ENCODE measurements at regions not wholly inside any gene's neighbourhood (a gene's known extent, or its start where the extent isn't known, plus 50 kb on each side); places are given as distances from the start of the nearest gene placed in this dataset.

DNA sequence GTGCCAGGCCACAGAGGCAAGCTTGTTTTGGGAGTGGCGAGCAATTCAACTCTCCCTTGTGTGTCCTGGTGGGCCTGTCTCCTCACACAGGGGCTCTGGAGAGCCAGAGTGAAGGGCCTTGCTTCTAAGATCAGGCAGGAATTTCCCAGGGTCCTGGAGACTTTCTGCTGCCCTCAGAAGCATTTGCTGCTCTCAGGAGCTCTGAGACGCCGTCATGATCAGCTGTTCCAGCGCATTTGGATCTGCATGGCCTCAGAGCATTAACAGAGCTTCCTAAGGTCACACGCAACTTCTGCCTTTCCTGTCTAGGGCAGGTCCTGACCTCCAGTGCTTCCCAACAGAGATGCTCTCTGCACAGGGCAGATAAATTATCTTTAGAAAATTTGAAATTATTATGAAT is 52.2 kb upstream of the C10orf90 start:
- 66 to 86% methylated on average over 4 to 5 of the region's 5 CpGs for WGBS, 2 donors
- DNase-seq (no peak), ATAC-seq (ENCODE audit: low FRiP score in 2 of 2) (no peak)

DNA sequence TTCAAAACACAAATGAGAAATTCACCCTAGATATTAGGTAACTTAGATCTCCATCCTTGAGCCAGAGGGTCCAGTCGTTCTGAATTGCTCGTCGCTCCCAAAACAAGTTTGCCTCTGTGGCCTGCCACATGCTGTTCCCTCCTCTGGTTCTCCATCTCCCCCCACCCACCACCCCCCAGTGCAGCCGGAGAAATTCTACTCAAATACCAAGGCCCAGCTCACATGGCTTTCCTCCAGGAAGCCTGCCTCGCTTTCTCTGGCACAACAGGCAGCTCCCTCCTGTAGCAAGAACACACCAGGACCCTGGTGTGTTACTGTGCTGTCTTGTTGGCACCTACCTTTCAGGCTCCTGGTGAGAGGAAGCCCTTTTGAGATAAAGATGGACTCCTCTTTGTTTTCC is 52.7 kb upstream of the C10orf90 start:
- 85 to 92% methylated on average over 5 of the region's 5 CpGs for WGBS, 2 donors
- Histone ChIP-seq H3K4me1 (no peaks in the 10 kb centered on the region), H3K27ac (no peak overlapping the region), H3K9me3 (no peaks in the 10 kb centered on the region), H3K36me3 (no peaks in the 10 kb centered on the region), H3K27me3 (no peaks in the 10 kb centered on the region), H3K4me3 (no peak overlapping the region)
- no peak for DNase-seq
- no peak for TF ChIP-seq POLR2AphosphoS5 (IDR thresholded peaks at IDR 0.05)
- TF ChIP-seq, protein P1, sequence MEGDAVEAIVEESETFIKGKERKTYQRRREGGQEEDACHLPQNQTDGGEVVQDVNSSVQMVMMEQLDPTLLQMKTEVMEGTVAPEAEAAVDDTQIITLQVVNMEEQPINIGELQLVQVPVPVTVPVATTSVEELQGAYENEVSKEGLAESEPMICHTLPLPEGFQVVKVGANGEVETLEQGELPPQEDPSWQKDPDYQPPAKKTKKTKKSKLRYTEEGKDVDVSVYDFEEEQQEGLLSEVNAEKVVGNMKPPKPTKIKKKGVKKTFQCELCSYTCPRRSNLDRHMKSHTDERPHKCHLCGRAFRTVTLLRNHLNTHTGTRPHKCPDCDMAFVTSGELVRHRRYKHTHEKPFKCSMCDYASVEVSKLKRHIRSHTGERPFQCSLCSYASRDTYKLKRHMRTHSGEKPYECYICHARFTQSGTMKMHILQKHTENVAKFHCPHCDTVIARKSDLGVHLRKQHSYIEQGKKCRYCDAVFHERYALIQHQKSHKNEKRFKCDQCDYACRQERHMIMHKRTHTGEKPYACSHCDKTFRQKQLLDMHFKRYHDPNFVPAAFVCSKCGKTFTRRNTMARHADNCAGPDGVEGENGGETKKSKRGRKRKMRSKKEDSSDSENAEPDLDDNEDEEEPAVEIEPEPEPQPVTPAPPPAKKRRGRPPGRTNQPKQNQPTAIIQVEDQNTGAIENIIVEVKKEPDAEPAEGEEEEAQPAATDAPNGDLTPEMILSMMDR (IDR thresholded peaks at IDR 0.05) = no peak
- no peak for TF ChIP-seq POLR2A (IDR thresholded peaks at IDR 0.05)
- no peak for TF ChIP-seq EP300 (IDR thresholded peaks at IDR 0.05)
- no peak for ATAC-seq (ENCODE audit: low FRiP score in 2 of 2)

More for the DNA sequence above, 52.2 kb upstream of the C10orf90 start:
- H3K36me3 ChIP-seq = no peaks in the 10 kb centered on the region
- H3K27ac ChIP-seq = no peak overlapping the region
- no peaks in the 10 kb centered on the region for H3K27me3 ChIP-seq
- H3K4me3 ChIP-seq = no peak overlapping the region
- no peaks in the 10 kb centered on the region for H3K9me3 ChIP-seq
- TF ChIP-seq EP300 (IDR thresholded peaks at IDR 0.05) = no peak
- TF ChIP-seq, protein P1 (IDR thresholded peaks at IDR 0.05) = no peak
- TF ChIP-seq POLR2AphosphoS5 (IDR thresholded peaks at IDR 0.05) = no peak
- TF ChIP-seq POLR2A (IDR thresholded peaks at IDR 0.05) = no peak
- no peaks in the 10 kb centered on the region for H3K4me1 ChIP-seq

DNA sequence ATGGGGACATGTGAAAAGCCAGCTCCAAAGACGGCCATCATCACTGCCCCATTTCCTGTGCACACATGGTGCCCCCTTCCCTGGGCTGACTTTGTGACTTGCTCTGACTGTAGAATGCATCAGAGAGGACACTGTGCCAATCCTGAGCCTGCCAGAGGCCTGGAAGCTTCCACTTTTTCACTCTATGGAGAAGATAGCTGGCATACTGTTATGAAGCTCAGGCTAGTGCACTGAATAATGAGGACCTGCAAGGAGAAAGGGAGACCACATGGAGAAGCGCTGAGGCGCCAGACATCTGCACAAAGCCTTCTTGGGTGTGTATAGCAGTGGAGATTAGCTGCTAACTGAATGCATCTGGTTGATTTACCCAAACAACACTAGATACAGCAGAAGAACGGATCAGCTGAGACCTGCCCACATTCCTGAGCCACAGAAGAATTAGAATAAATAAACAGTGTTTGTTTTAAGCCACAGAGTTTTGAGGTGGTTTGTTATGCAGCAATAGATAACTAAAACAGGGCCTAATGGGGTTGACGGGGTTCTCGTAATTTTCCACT is 58.9 kb upstream of the C10orf90 start:
- Histone ChIP-seq H3K36me3 (no peaks in the 10 kb centered on the region), H3K4me3 (no peak overlapping the region), H3K4me1 (peaks cover 0 to under 1% (median 0%) of the 10 kb centered on the region in 4 donors), H3K27me3 (no peaks in the 10 kb centered on the region), H3K9me3 (no peaks in the 10 kb centered on the region), H3K27ac (no peak overlapping the region)
- ATAC-seq (ENCODE audit: low FRiP score in 2 of 2) (no peak), DNase-seq (no peak)
- TF ChIP-seq POLR2AphosphoS5 (IDR thresholded peaks at IDR 0.05) (no peak), EP300 (IDR thresholded peaks at IDR 0.05) (no peak), POLR2A (IDR thresholded peaks at IDR 0.05) (no peak)
- TF ChIP-seq, protein P1 (IDR thresholded peaks at IDR 0.05) = no peak
- WGBS, 2 donors = 69 to 75% methylated on average over 5 to 6 of the region's 6 CpGs

DNA sequence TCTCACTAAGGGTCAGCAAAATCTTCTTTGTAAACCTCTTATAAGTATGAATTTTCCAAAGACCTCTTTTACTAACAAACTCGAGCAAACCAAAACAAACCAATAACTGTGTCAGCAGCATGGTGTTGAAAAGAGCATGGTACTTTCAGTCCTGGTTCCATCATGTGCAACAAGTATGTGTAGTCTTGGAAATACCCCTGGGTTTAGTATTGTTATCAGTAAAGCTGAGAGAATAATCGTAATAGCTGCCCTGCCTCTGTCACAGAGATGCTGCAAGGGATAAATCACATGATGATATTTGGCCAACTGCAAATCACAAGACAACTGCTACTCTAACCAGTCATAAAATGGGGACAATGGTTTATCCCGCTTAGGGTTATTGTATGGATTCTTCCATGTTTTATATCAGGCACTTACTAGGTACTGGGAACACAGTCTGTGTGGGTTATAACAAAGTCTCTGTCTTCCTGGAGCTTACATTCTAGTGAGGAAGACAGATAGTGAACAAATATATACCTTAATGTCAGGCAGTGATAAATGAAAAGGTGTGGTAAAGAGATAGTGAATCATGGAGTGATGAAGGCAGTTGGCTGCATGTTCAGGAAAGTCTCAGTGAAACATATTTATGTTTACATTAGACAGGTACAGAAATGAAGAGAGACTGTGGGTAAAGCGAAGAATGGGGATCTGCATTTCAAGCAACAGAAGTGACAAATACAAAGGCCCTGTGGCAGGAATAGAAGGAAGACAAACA is 60.5 kb upstream of the C10orf90 start:
- H3K9me3 ChIP-seq = no peaks in the 10 kb centered on the region
- H3K4me3 ChIP-seq = no peak overlapping the region
- 84 to 86% methylated on average over 4 of the region's 4 CpGs for WGBS, 2 donors
- no peaks in the 10 kb centered on the region for H3K27me3 ChIP-seq
- peaks cover 0 to 3% (median 0%) of the 10 kb centered on the region in 4 donors for H3K4me1 ChIP-seq
- H3K36me3 ChIP-seq = no peaks in the 10 kb centered on the region
- no peak for DNase-seq
- TF ChIP-seq EP300 (IDR thresholded peaks at IDR 0.05) (no peak), POLR2AphosphoS5 (IDR thresholded peaks at IDR 0.05) (no peak), POLR2A (IDR thresholded peaks at IDR 0.05) (no peak)
- TF ChIP-seq, protein P1 (IDR thresholded peaks at IDR 0.05) = no peak
- ATAC-seq (ENCODE audit: low FRiP score in 2 of 2) = no peak
- no peak overlapping the region for H3K27ac ChIP-seq

DNA sequence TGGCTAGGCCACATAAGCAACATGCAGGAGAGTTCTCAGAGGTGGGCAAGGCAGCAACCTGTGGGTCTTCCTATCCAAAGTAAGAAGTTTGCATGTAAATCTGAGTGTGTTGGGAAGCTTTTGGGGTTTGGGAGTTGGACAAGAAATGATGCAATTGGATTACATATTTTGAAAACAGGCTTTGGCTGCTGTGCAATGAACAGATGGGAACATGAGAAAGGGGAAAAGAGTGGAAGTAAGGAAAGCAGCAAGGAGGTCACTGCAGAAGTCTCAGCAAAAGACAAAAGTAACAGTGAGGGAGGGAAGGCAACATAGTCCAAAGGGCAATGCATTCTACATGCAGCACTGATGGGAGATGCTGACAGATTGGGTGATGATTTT is 61.1 kb upstream of the C10orf90 start:
- H3K27me3 ChIP-seq = no peaks in the 10 kb centered on the region
- no peaks in the 10 kb centered on the region for H3K9me3 ChIP-seq
- peaks cover 0 to 3% (median 0%) of the 10 kb centered on the region in 4 donors for H3K4me1 ChIP-seq
- no peaks in the 10 kb centered on the region for H3K36me3 ChIP-seq
- DNase-seq (no peak), ATAC-seq (ENCODE audit: low FRiP score in 2 of 2) (peak in 1 of 2 donors; percentile 40)
- TF ChIP-seq POLR2AphosphoS5 (IDR thresholded peaks at IDR 0.05) (no peak), EP300 (IDR thresholded peaks at IDR 0.05) (no peak), POLR2A (IDR thresholded peaks at IDR 0.05) (no peak)
- TF ChIP-seq, protein P1 (IDR thresholded peaks at IDR 0.05) = no peak
- H3K27ac ChIP-seq = no peak overlapping the region
- H3K4me3 ChIP-seq = no peak overlapping the region
